ENCODE measurements at regions not wholly inside any gene's neighbourhood (a gene's known extent, or its start where the extent isn't known, plus 50 kb on each side); places are given as distances from the start of the nearest gene placed in this dataset.
"Not testable (repeated sequence)": the region's sequence is repeated elsewhere in the genome, so short reads cannot be mapped to it uniquely, and the experiment has no call there.

DNA sequence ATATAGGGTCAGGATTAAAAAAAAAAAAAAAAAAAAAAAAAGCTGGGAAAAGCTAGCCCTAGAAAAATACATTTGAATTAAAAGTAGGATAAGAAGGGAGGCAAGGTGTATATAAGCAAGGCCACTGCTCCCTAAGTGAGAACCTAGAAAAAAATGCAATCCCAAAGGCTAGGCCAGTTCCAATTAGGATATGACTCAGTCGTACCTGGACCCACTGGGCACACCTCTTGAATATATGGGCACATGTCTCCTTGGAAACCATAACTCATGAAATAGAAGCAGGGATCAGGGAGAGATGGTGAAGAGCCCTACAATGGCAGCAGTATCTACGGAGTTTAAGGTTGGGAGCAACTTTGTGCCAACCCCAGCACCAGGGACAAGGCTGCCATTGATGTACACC, 314.1 kb upstream of the IL12A start:
- no peaks in the 10 kb centered on the region for H3K79me2 ChIP-seq (ENCODE audit: low read depth)
- H3K9ac ChIP-seq, result no peak overlapping the region
- no peaks in the 10 kb centered on the region for H3K36me3 Mint-ChIP-seq
- TF ChIP-seq EZH2phosphoT487 (IDR thresholded peaks at IDR 0.05), result no peak
- TF ChIP-seq CTCF (IDR thresholded peaks at IDR 0.05), result no peak
- no peak for TF ChIP-seq EZH2 (IDR thresholded peaks at IDR 0.05)
- no peaks in the 10 kb centered on the region for H3K27me3 ChIP-seq
- DNase-seq (ENCODE audit: low spot score), result no peak
- H3K9me3 Mint-ChIP-seq, result no peaks in the 10 kb centered on the region
- peaks cover 6% of the 10 kb centered on the region for H3K4me1 ChIP-seq
- no peaks in the 10 kb centered on the region for H3K36me3 ChIP-seq
- H4K20me1 ChIP-seq (ENCODE audit: low read depth), result no peaks in the 10 kb centered on the region
- H3K4me1 Mint-ChIP-seq, result peaks cover 7% of the 10 kb centered on the region
- no peak overlapping the region for H3K4me2 ChIP-seq
- no peak overlapping the region for H3K27ac Mint-ChIP-seq
- H3K27me3 Mint-ChIP-seq (ENCODE audit: insufficient read depth, low read depth), result peaks cover 2% of the 10 kb centered on the region
- no peak overlapping the region for H3K4me3 Mint-ChIP-seq
- no peaks in the 10 kb centered on the region for H3F3A ChIP-seq (ENCODE audit: low read depth)
- no peak overlapping the region for H3K27ac ChIP-seq
- H2AFZ ChIP-seq (replicated peaks), result no peak overlapping the region
- no peaks in the 10 kb centered on the region for H3K9me3 ChIP-seq (ENCODE audit: low read depth)
- H3K4me3 ChIP-seq, result no peak overlapping the region

- no peaks in the 10 kb centered on the region for H3K36me3 Mint-ChIP-seq
- no peak overlapping the region for H3K4me3 Mint-ChIP-seq
- Histone ChIP-seq H3F3A (ENCODE audit: low read depth) (no peaks in the 10 kb centered on the region), H3K9me3 (ENCODE audit: low read depth) (no peaks in the 10 kb centered on the region), H3K4me3 (no peak overlapping the region), H4K20me1 (ENCODE audit: low read depth) (no peaks in the 10 kb centered on the region), H3K36me3 (no peaks in the 10 kb centered on the region), H2AFZ (replicated peaks) (no peak overlapping the region), H3K4me2 (no peak overlapping the region), H3K4me1 (peaks cover 6% of the 10 kb centered on the region), H3K79me2 (ENCODE audit: low read depth) (no peaks in the 10 kb centered on the region), H3K27ac (no peak overlapping the region), H3K9ac (no peak overlapping the region), H3K27me3 (no peaks in the 10 kb centered on the region)
- H3K27me3 Mint-ChIP-seq (ENCODE audit: insufficient read depth, low read depth), result peaks cover 2% of the 10 kb centered on the region
- no peak overlapping the region for H3K27ac Mint-ChIP-seq
- TF ChIP-seq CTCF (IDR thresholded peaks at IDR 0.05) (no peak), EZH2 (IDR thresholded peaks at IDR 0.05) (no peak), EZH2phosphoT487 (IDR thresholded peaks at IDR 0.05) (no peak)
- H3K4me1 Mint-ChIP-seq, result peaks cover 2% of the 10 kb centered on the region
- DNase-seq (ENCODE audit: low spot score), result no peak
- H3K9me3 Mint-ChIP-seq, result no peaks in the 10 kb centered on the region
These were observed 313.4 kb upstream of the IL12A start for GRCh38 chr3:159675285-159675684.

DNA sequence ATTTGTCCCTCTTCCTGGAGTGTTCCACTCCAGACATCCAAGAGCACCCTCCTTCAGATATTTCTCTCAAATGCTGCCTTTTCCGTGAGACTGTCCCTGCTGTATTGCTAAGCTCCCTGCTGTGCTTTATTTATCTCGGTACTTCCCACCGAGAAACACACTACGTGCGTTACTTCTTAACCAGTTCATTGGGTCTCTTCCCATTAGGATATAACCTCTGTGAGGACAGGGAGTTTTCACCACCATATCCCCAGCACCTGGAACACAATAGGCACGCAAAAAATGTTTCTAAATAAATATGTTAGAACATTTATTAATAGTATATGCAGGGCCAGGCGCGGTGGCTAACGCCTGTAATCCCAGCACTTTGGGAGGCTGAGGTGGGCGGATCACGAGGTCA, 308.7 kb upstream of the IL12A start:
- H4K20me1 ChIP-seq (ENCODE audit: low read depth), result no peaks in the 10 kb centered on the region
- H3K4me3 ChIP-seq, result no peak overlapping the region
- DNase-seq (ENCODE audit: low spot score), result no peak
- H3F3A ChIP-seq (ENCODE audit: low read depth), result no peaks in the 10 kb centered on the region
- no peaks in the 10 kb centered on the region for H3K79me2 ChIP-seq (ENCODE audit: low read depth)
- no peaks in the 10 kb centered on the region for H3K4me1 ChIP-seq
- no peaks in the 10 kb centered on the region for H3K27me3 ChIP-seq
- Mint-ChIP-seq H3K9me3 (no peaks in the 10 kb centered on the region), H3K36me3 (no peaks in the 10 kb centered on the region), H3K4me3 (no peak overlapping the region), H3K27me3 (ENCODE audit: insufficient read depth, low read depth) (peaks cover 2% of the 10 kb centered on the region), H3K4me1 (no peaks in the 10 kb centered on the region), H3K27ac (no peak overlapping the region)
- H3K9ac ChIP-seq, result no peak overlapping the region
- no peak overlapping the region for H3K27ac ChIP-seq
- H3K9me3 ChIP-seq (ENCODE audit: low read depth), result no peaks in the 10 kb centered on the region
- H2AFZ ChIP-seq (replicated peaks), result no peak overlapping the region
- TF ChIP-seq EZH2phosphoT487 (IDR thresholded peaks at IDR 0.05), result no peak
- no peaks in the 10 kb centered on the region for H3K36me3 ChIP-seq
- H3K4me2 ChIP-seq, result no peak overlapping the region

GRCh38 chr3:159681717-159682116, 306.9 kb upstream of the IL12A start:
- H3K36me3 ChIP-seq; H3K4me1 ChIP-seq; H2AFZ ChIP-seq (replicated peaks); H3K79me2 ChIP-seq (ENCODE audit: low read depth); H3F3A ChIP-seq (ENCODE audit: low read depth); H3K4me2 ChIP-seq; DNase-seq (ENCODE audit: low spot score); H3K9me3 ChIP-seq (ENCODE audit: low read depth); H3K4me3 Mint-ChIP-seq; H4K20me1 ChIP-seq (ENCODE audit: low read depth); H3K27me3 ChIP-seq; H3K4me3 ChIP-seq; H3K36me3 Mint-ChIP-seq; H3K9me3 Mint-ChIP-seq; H3K27me3 Mint-ChIP-seq (ENCODE audit: insufficient read depth, low read depth); H3K27ac Mint-ChIP-seq; H3K9ac ChIP-seq; H3K4me1 Mint-ChIP-seq; H3K27ac ChIP-seq: not testable (repeated sequence)
